Prostate gland (tissue), 2 donors: ENCODE measurements at regions not wholly inside any gene's neighbourhood (a gene's known extent, or its start where the extent isn't known, plus 50 kb on each side); places are given as distances from the start of the nearest gene placed in this dataset.

ENCODE experiments used
- DNase-seq: peaks from one replicate; pipeline ENCODE4 v3.0.0-alpha.2; 2019; ENCODE audit warnings: low spot score
- H3K27ac ChIP-seq, 2 donors: fragments of 200-600 bp; sonication (generic); 2 replicates each; pipeline ENCODE4 v1.5.1; 2017 to 2019
- H3K27me3 ChIP-seq: fragments of 200-600 bp; sonication (generic); replicated peaks from 2 replicates; pipeline ENCODE4 v1.5.1; 2019; ENCODE audit not compliant: insufficient read depth
- H3K36me3 ChIP-seq, 2 donors: fragments of 200-600 bp; sonication (generic); 1 replicate in 1 of 2; 2 replicates in 1 of 2; pipeline versions ENCODE4 v1.5.1 to v1.8.1; 2017 to 2019
- H3K4me1 ChIP-seq: fragments of 200-600 bp; sonication (generic); replicated peaks from 2 replicates; pipeline ENCODE4 v1.5.1; 2019
- H3K4me3 ChIP-seq, 2 donors: fragments of 200-600 bp; sonication (generic); 2 replicates each; pipeline ENCODE4 v1.5.1; 2017 to 2019
- H3K9me3 ChIP-seq: fragments of 200-600 bp; sonication (generic); 2 replicates; pipeline ENCODE4 v1.5.1; 2017
- POLR2A ChIP-seq: fragments of 450-650 bp; IDR thresholded peaks from one replicate; pipeline ENCODE4 v1.6.1; 2016; ENCODE audit warnings: antibody characterized with exemption, mild to moderate bottlenecking
- POLR2AphosphoS5 ChIP-seq: sonication (generic); formaldehyde crosslinking; IDR thresholded peaks from one replicate; pipeline ENCODE4 v1.6.1; 2017; ENCODE audit warnings: antibody characterized with exemption
- WGBS: methylation state at CpG from one replicate; pipeline ENCODE4 v1.1.5; 2018; 5-methylcytosine and 5-hydroxymethylcytosine counted together
- intact Hi-C: fragments of 100-400 bp; cut with DNase I; formaldehyde crosslinking; loops from one replicate; pipeline ENCODE4 v1.14.2; 2022
- small RNA-seq, 2 donors: library from RNA; depleted of rRNA; stranded (forward); fragments of <200 nt; gene quantifications; one replicate each; pipeline ENCODE3, GENCODE V24; 2016
- TF ChIP-seq, protein P1 (sequence below), 4 experiments: fragments of 200-600 bp in 2 of 4; fragments of 450-650 bp in 2 of 4; sonication (generic) in 2 of 4; IDR thresholded peaks; 1 replicate in 3 of 4; 2 replicates in 1 of 4; pipeline ENCODE4 v1.5.1; 2016 to 2019; ENCODE audit warnings: antibody characterized with exemption in 4 of 4, mild to moderate bottlenecking in 2 of 4, moderate library complexity in 2 of 4

DNA sequence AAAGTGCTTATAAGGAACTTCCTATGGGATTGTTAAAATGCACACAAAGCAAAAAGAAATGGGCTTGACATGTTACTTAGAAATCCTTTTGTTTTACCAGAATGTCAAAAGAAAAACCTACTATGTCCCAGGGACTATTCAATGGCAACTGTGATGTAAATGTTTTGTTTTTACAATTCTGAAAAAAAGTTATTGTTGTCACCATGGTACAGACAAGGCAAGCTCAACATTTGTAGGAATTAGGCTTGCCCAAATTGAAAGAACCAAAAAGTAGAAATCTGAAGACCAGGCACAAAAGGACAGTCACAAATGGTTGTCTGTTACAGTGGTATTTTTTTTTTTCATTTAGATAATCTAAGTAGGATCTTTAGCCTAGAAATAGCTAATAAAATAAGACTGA, 638.6 kb downstream of the STPG2 start:
- TF ChIP-seq POLR2A, result no peak
- TF ChIP-seq, protein P1, sequence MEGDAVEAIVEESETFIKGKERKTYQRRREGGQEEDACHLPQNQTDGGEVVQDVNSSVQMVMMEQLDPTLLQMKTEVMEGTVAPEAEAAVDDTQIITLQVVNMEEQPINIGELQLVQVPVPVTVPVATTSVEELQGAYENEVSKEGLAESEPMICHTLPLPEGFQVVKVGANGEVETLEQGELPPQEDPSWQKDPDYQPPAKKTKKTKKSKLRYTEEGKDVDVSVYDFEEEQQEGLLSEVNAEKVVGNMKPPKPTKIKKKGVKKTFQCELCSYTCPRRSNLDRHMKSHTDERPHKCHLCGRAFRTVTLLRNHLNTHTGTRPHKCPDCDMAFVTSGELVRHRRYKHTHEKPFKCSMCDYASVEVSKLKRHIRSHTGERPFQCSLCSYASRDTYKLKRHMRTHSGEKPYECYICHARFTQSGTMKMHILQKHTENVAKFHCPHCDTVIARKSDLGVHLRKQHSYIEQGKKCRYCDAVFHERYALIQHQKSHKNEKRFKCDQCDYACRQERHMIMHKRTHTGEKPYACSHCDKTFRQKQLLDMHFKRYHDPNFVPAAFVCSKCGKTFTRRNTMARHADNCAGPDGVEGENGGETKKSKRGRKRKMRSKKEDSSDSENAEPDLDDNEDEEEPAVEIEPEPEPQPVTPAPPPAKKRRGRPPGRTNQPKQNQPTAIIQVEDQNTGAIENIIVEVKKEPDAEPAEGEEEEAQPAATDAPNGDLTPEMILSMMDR (IDR thresholded peaks at IDR 0.05), result no peak
- TF ChIP-seq POLR2AphosphoS5, result no peak
- H3K36me3 ChIP-seq, result no peaks in the 10 kb centered on the region
- intact Hi-C loops, result no loop called here
- no peaks in the 10 kb centered on the region for H3K9me3 ChIP-seq
- H3K27me3 ChIP-seq, result no peaks in the 10 kb centered on the region
- DNase-seq, result no peak
- no peaks in the 10 kb centered on the region for H3K4me1 ChIP-seq
- H3K4me3 ChIP-seq, result no peak overlapping the region
- no peak overlapping the region for H3K27ac ChIP-seq

DNA sequence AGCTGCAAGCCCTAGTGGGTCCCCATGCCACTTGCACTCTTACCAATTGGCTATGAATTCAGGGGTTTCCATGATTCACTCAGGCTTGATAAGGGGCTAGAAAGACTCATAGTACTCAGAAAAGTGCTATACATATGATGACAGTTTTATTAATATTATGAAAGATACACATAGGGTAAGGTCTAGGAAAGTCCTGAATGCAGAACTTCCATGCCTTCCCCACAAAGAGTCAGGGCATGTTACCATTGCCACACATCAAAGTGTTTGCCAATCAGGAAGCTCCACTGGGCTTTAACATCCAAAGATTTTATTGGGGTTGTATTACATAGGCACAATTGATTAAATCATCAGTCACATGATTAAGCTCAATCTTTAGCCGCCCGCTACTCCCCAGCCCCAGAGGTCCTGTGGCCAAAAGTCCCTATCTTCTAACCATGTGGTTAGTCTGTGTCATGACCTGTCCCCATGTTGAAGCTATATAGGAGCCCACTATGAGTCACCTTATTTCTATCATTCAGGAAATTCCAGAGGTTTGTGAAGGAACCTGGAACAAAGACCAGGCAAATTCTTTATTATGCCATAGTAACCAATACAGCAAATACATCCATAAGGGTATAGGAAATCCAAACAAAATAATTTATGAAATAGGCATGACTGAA, 635.6 kb downstream of the STPG2 start:
- no peak for DNase-seq
- no peaks in the 10 kb centered on the region for H3K27me3 ChIP-seq
- no peak overlapping the region for H3K27ac ChIP-seq
- H3K4me1 ChIP-seq, result no peaks in the 10 kb centered on the region
- WGBS, result 96% methylated on average over 2 of the region's 2 CpGs
- H3K4me3 ChIP-seq, result no peak overlapping the region
- H3K9me3 ChIP-seq, result no peaks in the 10 kb centered on the region
- intact Hi-C loops, result no loop called here
- TF ChIP-seq, protein P1 (IDR thresholded peaks at IDR 0.05), result no peak
- TF ChIP-seq POLR2AphosphoS5 (no peak), POLR2A (no peak)
- no peaks in the 10 kb centered on the region for H3K36me3 ChIP-seq

Small RNA genes in the stretch of these regions (small RNA-seq; reads per million reads assigned to genes)
- gene COX7A2P2 (0 reads per million in 2 donors), gene RNU6-34P (0 reads per million in 2 donors)
